GM08714 (cell line): ENCODE measurements at regions not wholly inside any gene's neighbourhood (a gene's known extent, or its start where the extent isn't known, plus 50 kb on each side); places are given as distances from the start of the nearest gene placed in this dataset.

Experiments used
- H3K4me3 ChIP-seq: fragments of 200-500 bp; sonication (Bioruptor generic); 2 replicates; pipeline ENCODE4 v1.5.1; 2014; ENCODE audit warnings: mild to moderate bottlenecking, low read length, inconsistent platforms
- ZNF274 ChIP-seq: IDR thresholded peaks from 2 replicates; pipeline ENCODE4 v1.6.1; 2012; ENCODE audit warnings: mild to moderate bottlenecking, low read depth, low read length

DNA sequence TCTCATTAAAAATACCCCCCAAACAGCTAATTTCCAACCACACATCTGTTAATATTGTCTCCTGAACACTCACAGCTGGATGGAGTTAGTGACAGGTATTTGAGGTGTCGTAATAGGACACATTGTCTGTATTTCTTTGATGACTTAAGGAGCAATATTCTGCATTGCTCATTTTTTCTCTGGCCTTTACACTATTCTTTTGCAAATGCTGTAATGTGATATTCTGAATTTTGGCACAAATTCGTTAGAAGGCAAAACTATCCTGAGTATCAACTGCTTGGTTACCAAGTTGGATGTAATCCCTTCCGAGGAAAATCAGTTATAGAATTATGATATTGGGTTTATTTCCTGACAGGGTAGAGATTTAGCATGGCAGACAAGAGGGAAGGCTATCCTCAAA lies 1030.2 kb downstream of the MCTP2 start:
- H3K4me3 ChIP-seq = no peak overlapping the region
- no peak for TF ChIP-seq ZNF274

GRCh38 chr15:95261968-95262367 lies 1030.6 kb downstream of the MCTP2 start:
- TF ChIP-seq ZNF274 = no peak
- no peak overlapping the region for H3K4me3 ChIP-seq

GRCh38 chr15:95262866-95263564 lies 1031.7 kb downstream of the MCTP2 start:
- no peak for TF ChIP-seq ZNF274

DNA sequence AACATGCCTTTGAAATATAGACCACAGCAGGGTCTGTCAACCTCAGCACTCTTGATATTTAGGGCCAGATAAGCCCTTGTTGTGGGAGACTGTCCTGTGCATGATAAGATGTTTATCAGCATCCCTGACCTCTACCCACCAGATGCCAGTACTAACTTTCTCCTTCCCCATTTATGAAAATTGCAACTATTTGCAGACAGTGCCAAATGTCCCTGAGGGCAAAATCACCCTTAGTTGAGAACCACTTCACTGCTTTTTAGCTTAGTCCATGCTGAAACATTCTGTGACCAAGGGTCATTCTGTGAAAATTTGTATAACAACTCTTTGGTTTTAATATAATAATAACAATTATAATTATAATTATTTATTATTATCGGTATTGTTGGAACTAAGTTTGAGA lies 1032.4 kb downstream of the MCTP2 start:
- H3K4me3 ChIP-seq = no peak overlapping the region
- no peak for TF ChIP-seq ZNF274

More at GRCh38 chr15:95262866-95263564, 1031.7 kb downstream of the MCTP2 start:
- H3K4me3 ChIP-seq = no peak overlapping the region

- no peak overlapping the region for H3K4me3 ChIP-seq
- no peak for TF ChIP-seq ZNF274
Observed at GRCh38 chr15:95265419-95265997, 1034.1 kb downstream of the MCTP2 start.

DNA sequence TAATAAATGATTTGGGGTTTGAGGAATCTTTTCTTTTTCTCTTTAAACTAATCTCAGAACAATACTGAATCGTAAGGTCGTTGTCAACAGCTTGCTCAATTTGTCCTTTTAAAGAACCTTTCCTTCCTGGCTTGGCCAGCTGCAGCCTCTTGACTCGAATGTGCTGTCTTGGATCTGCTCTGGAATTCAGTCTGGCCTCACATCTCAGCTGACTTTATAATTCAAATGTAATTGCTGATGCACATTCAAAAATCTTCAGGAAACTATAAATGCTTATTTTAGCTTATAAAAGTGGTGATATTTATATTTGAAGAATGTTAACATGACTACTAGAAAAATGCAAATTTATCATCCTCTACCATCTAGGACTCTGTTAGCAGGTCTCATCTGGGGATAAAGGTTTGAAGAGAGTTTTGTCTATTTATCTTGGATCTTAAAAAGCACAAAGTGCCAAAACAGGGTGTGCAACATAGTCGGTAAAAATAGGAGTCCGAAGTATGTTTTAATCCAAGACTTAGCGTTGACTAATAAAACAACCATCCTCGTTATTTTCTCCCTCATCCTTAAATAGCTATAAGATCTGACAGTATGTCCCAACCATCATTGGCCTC lies 1035.2 kb downstream of the MCTP2 start:
- no peak for TF ChIP-seq ZNF274

GRCh38 chr15:95267481-95267880 lies 1036.1 kb downstream of the MCTP2 start:
- H3K4me3 ChIP-seq = no peak overlapping the region
- TF ChIP-seq ZNF274 = no peak

More for the DNA sequence above, 1035.2 kb downstream of the MCTP2 start:
- H3K4me3 ChIP-seq = no peak overlapping the region

DNA sequence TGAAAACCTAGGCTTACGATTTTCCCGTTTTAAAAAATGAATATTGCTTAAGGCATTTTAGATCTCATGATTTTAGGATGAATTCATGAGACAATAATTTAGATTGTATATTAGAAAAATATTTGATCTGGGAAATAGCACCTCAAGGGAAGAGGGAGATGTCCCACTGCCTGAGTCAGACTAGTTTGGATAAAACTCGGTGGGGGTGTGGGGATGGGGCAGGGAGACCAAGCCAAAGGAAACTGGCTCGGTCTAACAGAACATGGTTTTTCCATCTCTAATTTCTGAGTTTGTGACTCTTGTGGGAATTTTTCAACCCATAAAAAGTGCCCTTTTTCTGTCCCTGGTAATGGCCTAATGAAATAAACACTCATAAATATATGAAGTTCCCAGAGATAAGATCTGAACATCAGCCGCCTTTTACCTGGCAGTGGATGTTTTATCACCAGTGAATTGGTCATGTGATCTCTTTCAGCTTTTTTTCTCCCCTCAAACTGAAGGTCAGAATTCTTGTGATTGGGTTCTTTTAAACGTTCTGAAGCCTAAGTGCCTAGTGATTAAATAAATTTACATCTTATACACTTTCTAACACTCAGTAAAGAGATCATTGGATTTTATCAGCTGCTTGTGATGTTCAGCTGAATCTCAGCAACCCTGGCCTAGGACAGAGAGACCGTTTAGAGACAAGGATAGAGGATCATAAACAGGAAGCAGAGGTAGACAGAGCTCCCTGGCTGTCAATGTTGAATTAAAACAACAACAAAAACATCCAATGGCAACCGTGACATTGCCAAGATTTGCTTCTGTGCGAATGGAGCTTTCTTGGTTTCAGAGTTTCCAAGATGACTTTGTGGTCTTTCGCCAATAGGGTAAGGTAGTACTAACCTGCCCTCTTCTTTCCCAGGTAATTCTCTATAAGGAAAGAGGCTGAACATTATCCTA lies 1038.2 kb downstream of the MCTP2 start:
- no peak for TF ChIP-seq ZNF274
- no peak overlapping the region for H3K4me3 ChIP-seq

GRCh38 chr15:95274101-95274500 lies 1042.7 kb downstream of the MCTP2 start:
- no peak for TF ChIP-seq ZNF274
- no peak overlapping the region for H3K4me3 ChIP-seq

- H3K4me3 ChIP-seq = no peak overlapping the region
- no peak for TF ChIP-seq ZNF274
Observed at GRCh38 chr15:95277266-95277665, 1045.9 kb downstream of the MCTP2 start.

DNA sequence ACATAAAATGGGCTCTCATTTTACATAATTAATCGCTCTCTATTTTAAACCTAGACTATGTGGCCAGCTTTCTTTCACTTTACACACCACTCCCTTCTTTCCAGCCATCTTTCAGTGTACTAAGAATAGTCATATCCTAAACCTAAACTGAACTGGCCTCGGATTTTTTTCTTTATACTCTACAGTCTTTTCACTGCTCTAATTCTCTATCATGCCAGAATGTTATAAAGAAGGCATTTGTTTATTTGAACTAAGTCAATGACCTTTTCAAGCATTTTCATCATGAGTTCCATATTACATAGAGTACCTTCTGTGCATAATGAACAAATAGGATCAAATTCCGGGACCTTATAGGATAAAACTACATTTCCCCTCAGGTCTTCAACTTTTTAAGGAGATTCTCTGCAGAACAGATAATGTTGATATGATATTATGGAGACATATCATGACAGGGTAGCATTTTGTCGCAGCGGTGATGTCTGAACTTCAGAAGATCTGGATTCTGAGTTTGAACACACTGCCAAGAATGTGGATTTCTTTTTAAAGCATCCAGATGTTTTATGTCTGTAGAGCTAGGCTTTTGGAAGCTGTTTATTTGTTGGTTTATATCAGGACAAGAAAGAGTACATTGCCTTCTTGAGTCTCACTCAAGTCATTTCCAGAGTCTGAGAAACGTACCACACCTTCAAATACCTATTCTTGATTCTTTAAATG lies 1047.3 kb downstream of the MCTP2 start:
- no peak for TF ChIP-seq ZNF274
- no peak overlapping the region for H3K4me3 ChIP-seq

DNA sequence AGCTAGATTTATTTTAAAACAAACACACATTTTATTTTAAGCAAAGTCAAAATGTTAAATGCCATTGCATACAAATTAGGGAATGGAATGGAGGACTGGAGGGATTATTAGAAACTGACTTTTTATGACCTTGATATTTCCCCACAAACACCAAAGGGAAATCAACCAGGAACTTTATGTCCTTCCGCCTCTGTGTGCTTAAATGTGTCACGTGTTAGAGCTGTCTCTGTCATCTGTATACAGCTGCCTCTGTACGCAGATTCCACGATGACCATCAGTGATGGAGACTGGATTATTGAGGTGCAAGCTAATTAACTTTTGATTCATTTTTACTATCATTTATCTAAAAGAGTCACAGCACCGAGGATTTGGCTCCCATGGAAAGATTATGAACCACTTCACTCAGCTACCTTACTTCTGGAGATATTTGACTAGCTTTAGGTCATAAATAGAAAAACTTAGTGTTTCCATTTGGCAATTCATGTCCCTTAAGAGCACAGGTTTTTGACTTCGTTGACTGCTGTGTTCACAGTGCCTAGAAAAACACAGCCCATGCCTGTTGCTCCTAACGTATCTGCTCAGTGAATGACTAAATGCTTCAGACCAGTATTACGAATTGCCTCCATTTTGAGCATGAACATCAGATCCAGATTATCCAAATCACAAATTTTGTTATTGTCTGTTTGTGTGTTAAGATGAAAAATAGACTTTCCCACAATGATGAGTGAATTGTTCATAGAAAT lies 1048.1 kb downstream of the MCTP2 start:
- no peak for TF ChIP-seq ZNF274
- H3K4me3 ChIP-seq = no peak overlapping the region

- TF ChIP-seq ZNF274 = no peak
- no peak overlapping the region for H3K4me3 ChIP-seq
Observed at GRCh38 chr15:95280711-95281110, 1049.3 kb downstream of the MCTP2 start.

GRCh38 chr15:95281470-95281869 lies 1049.0 kb upstream of the NR2F2 start:
- no peak for TF ChIP-seq ZNF274
- no peak overlapping the region for H3K4me3 ChIP-seq
